ENCODE measurements at regions not wholly inside any gene's neighbourhood (a gene's known extent, or its start where the extent isn't known, plus 50 kb on each side); places are given as distances from the start of the nearest gene placed in this dataset.

DNA sequence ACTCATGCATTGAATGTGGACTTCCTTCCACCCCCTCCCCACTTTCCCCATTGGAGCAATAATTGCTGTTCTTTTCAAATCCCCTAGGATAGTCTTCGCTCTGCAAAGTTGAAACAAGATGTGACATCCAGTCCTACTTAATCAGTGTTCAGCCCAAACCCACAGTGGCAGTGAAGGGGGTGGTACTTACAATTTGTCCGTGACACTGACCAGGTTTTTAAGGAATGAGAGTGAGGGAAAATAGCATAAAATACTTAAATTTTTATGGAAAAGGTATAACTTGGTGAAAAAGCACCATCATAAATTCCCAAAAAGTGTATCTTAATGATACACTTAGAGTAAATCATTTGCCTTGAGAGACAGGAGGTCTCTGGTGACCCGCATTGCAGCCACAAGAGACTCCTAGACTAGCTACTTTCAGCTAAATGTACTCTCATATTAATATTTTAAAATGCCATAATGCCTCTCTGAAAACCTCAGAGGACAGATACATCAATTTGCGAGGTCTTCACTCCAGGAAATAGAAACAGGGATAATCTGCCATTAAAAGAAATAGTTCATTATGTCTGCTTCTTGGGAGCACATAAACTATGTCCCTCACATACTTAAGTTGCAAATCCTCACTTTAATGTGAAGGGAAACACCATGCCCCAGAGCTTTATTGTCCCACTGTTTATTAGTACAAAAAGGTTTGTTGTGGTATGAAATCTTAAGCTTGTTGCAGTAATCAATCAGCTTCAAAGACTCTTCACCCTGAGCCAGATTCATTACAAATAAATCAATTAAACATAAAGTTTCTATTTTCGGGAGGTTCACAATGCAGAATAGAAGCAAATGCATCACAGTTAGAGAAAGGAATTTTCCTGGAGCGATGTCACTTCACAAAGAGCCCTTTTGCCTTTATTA lies 343.6 kb upstream of the ISL1 start:
- Mint-ChIP-seq H3K4me1 (ENCODE audit: low read depth) (no peaks in the 10 kb centered on the region), H3K27ac (no peak overlapping the region), H3K27me3 (no peaks in the 10 kb centered on the region), H3K9me3 (no peaks in the 10 kb centered on the region), H3K36me3 (ENCODE audit: low read depth) (no peaks in the 10 kb centered on the region), H3K4me3 (no peak overlapping the region)
- H3K27ac ChIP-seq (ENCODE audit: low read depth in 1 of 2, low read length in 2 of 2) = no peak overlapping the region
- no peak overlapping the region for H3K4me3 ChIP-seq (ENCODE audit: low read length)
- ChIA-PET POLR2A (no interaction called here), CTCF (no interaction called here)
- no peak for ATAC-seq (ENCODE audit: poor library complexity)
- no peaks in the 10 kb centered on the region for H3K4me1 ChIP-seq (ENCODE audit: insufficient read depth, low read length)
- H3K36me3 ChIP-seq (ENCODE audit: insufficient read depth, low read length) = no peaks in the 10 kb centered on the region
- TF ChIP-seq, protein P1, sequence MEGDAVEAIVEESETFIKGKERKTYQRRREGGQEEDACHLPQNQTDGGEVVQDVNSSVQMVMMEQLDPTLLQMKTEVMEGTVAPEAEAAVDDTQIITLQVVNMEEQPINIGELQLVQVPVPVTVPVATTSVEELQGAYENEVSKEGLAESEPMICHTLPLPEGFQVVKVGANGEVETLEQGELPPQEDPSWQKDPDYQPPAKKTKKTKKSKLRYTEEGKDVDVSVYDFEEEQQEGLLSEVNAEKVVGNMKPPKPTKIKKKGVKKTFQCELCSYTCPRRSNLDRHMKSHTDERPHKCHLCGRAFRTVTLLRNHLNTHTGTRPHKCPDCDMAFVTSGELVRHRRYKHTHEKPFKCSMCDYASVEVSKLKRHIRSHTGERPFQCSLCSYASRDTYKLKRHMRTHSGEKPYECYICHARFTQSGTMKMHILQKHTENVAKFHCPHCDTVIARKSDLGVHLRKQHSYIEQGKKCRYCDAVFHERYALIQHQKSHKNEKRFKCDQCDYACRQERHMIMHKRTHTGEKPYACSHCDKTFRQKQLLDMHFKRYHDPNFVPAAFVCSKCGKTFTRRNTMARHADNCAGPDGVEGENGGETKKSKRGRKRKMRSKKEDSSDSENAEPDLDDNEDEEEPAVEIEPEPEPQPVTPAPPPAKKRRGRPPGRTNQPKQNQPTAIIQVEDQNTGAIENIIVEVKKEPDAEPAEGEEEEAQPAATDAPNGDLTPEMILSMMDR (IDR thresholded peaks at IDR 0.05) = no peak
- no peaks in the 10 kb centered on the region for H3K27me3 ChIP-seq (ENCODE audit: control insufficient read depth in 1 of 2, insufficient read depth in 2 of 2, low read length in 2 of 2)
- intact Hi-C loops (cut with DNase I, micrococcal nuclease) = no loop called here
- no peaks in the 10 kb centered on the region for H3K9me3 ChIP-seq (ENCODE audit: control insufficient read depth in 1 of 2, insufficient read depth in 1 of 2, low read length in 2 of 2)
- no peak for DNase-seq

DNA sequence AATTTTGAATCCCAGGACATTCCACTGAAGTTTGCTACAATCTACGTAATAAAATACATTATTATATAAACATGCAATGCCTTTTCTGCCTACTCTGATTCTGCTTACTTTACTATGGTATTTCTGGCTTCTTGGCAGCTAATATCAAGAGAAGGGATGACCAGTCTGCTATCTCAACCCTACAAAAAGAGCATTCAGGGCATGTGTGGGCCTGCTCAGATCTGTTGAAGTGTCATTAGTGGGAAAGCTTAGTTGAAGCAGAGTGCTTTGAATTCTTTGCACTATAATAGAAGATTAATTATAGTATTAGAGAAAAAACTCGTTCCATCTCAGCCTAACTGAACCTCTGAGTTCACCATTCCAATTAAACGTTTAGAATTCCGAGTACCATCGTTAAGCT lies 339.5 kb upstream of the ISL1 start:
- H3K9me3 ChIP-seq (ENCODE audit: control insufficient read depth in 1 of 2, insufficient read depth in 1 of 2, low read length in 2 of 2) = no peaks in the 10 kb centered on the region
- intact Hi-C loops (cut with DNase I, micrococcal nuclease) = loop anchor here in 1 of 2 experiments (1.0 kb wide), 1 partner anchor 25 kb away; no protein-coding TSS in a partner anchor
- ATAC-seq (ENCODE audit: poor library complexity) (no peak), DNase-seq (no peak)
- H3K27me3 ChIP-seq (ENCODE audit: control insufficient read depth in 1 of 2, insufficient read depth in 2 of 2, low read length in 2 of 2) = no peaks in the 10 kb centered on the region
- H3K27me3 Mint-ChIP-seq = no peaks in the 10 kb centered on the region
- H3K27ac ChIP-seq (ENCODE audit: low read depth in 1 of 2, low read length in 2 of 2) = no peak overlapping the region
- no peaks in the 10 kb centered on the region for H3K36me3 Mint-ChIP-seq (ENCODE audit: low read depth)
- no peak overlapping the region for H3K4me3 Mint-ChIP-seq
- no peaks in the 10 kb centered on the region for H3K4me1 Mint-ChIP-seq (ENCODE audit: low read depth)
- TF ChIP-seq, protein P1 (IDR thresholded peaks at IDR 0.05) = no peak
- no peak overlapping the region for H3K27ac Mint-ChIP-seq
- POLR2A ChIA-PET = no interaction called here
- CTCF ChIA-PET = no interaction called here
- H3K36me3 ChIP-seq (ENCODE audit: insufficient read depth, low read length) = no peaks in the 10 kb centered on the region
- no peaks in the 10 kb centered on the region for H3K9me3 Mint-ChIP-seq
- no peaks in the 10 kb centered on the region for H3K4me1 ChIP-seq (ENCODE audit: insufficient read depth, low read length)
- H3K4me3 ChIP-seq (ENCODE audit: low read length) = no peak overlapping the region

DNA sequence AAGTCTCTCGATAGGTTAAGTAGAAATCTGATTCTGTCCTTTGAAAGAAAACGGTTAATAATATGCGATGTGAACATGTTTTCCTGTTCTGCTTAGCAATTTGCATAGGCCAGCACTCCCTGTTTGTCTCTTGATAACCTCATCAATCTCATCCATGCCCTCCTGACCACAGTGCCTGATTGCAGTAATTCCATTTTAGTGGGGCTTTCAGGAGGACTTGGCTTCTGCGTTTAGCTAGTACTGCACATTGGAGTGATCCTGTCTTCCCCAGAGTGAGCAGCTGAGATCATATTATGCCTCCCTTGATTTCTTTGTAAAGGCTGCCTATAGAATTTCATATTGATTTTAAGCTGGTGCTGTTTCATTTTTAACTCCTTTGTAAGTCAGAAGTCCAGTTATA lies 335.9 kb upstream of the ISL1 start:
- H3K4me3 Mint-ChIP-seq = no peak overlapping the region
- H3K9me3 ChIP-seq (ENCODE audit: control insufficient read depth in 1 of 2, insufficient read depth in 1 of 2, low read length in 2 of 2) = no peaks in the 10 kb centered on the region
- no peaks in the 10 kb centered on the region for H3K4me1 ChIP-seq (ENCODE audit: insufficient read depth, low read length)
- H3K27ac ChIP-seq (ENCODE audit: low read depth in 1 of 2, low read length in 2 of 2) = no peak overlapping the region
- ATAC-seq (ENCODE audit: poor library complexity) = no peak
- ChIA-PET CTCF (no interaction called here), POLR2A (no interaction called here)
- no peak overlapping the region for H3K4me3 ChIP-seq (ENCODE audit: low read length)
- no peaks in the 10 kb centered on the region for H3K27me3 Mint-ChIP-seq
- DNase-seq = no peak
- H3K36me3 Mint-ChIP-seq (ENCODE audit: low read depth) = no peaks in the 10 kb centered on the region
- TF ChIP-seq, protein P1 (IDR thresholded peaks at IDR 0.05) = no peak
- H3K4me1 Mint-ChIP-seq (ENCODE audit: low read depth) = no peaks in the 10 kb centered on the region
- intact Hi-C loops (cut with DNase I, micrococcal nuclease) = no loop called here
- H3K9me3 Mint-ChIP-seq = no peaks in the 10 kb centered on the region
- no peak overlapping the region for H3K27ac Mint-ChIP-seq
- no peaks in the 10 kb centered on the region for H3K27me3 ChIP-seq (ENCODE audit: control insufficient read depth in 1 of 2, insufficient read depth in 2 of 2, low read length in 2 of 2)
- H3K36me3 ChIP-seq (ENCODE audit: insufficient read depth, low read length) = no peaks in the 10 kb centered on the region
